ENCODE measurements at regions not wholly inside any gene's neighbourhood (a gene's known extent, or its start where the extent isn't known, plus 50 kb on each side); places are given as distances from the start of the nearest gene placed in this dataset.

DNA sequence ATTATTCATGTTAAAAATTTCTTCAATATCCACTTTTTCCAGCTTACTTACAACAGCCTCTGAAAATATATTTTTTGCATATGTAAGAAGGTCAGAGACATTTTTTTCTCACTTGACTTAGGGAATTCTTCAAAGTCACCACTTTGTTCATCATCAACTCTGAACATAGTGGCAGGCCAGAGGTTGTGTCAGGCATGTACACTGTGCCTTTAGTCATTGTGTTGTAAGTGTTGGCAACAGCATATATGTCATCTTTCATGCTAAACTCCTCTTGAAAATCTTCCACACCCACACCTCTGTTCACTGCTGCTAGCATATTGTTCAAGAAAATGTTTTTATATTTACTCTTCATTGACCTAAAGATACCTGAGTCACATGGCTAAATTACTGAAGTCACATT is 52.2 kb upstream of the ACVR1 start (continued):
- no peak for TF ChIP-seq ZNF416 (tag by site-specific recombination; IDR thresholded peaks at IDR 0.05)
- no peak for TF ChIP-seq GLI4 (tag by site-specific recombination; IDR thresholded peaks at IDR 0.05)
- no peak for TF ChIP-seq ZNF571 (tag by site-specific recombination; IDR thresholded peaks at IDR 0.05)
- no peak for TF ChIP-seq TSHZ1 (tag by site-specific recombination; IDR thresholded peaks at IDR 0.05; ENCODE audit: borderline replicate concordance)
- TF ChIP-seq KLF16 (tag by site-specific recombination; IDR thresholded peaks at IDR 0.05) = no peak
- no peak for TF ChIP-seq ZNF843 (tag by site-specific recombination; IDR thresholded peaks at IDR 0.05)
- TF ChIP-seq, protein P1, sequence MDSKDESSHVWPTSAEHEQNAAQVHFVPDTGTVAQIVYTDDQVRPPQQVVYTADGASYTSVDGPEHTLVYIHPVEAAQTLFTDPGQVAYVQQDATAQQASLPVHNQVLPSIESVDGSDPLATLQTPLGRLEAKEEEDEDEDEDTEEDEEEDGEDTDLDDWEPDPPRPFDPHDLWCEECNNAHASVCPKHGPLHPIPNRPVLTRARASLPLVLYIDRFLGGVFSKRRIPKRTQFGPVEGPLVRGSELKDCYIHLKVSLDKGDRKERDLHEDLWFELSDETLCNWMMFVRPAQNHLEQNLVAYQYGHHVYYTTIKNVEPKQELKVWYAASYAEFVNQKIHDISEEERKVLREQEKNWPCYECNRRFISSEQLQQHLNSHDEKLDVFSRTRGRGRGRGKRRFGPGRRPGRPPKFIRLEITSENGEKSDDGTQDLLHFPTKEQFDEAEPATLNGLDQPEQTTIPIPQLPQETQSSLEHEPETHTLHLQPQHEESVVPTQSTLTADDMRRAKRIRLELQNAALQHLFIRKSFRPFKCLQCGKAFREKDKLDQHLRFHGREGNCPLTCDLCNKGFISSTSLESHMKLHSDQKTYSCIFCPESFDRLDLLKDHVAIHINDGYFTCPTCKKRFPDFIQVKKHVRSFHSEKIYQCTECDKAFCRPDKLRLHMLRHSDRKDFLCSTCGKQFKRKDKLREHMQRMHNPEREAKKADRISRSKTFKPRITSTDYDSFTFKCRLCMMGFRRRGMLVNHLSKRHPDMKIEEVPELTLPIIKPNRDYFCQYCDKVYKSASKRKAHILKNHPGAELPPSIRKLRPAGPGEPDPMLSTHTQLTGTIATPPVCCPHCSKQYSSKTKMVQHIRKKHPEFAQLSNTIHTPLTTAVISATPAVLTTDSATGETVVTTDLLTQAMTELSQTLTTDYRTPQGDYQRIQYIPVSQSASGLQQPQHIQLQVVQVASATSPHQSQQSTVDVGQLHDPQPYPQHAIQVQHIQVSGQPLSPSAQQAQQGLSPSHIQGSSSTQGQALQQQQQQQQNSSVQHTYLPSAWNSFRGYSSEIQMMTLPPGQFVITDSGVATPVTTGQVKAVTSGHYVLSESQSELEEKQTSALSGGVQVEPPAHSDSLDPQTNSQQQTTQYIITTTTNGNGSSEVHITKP (tag by site-specific recombination; IDR thresholded peaks at IDR 0.05) = no peak

DNA sequence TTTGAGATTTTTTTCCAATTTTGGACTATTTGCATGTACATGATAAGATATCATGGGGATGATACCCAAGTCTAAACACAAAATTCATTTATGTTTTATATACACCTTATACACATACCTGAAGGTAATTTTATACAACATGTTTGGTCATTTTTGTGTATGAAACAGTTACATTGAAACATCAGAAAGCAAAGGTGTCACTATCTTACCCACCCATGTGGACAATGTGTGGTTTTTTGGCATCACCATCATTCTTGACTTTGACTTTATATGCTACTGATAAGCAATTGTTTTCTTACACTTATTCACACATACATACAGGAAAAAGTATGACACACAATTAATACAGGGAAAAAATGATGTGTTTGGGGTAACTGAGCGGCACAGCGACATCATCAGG is 51.0 kb upstream of the ACVR1 start:
- H3K4me1 ChIP-seq (ENCODE audit: control insufficient read depth, insufficient read depth, low read length) = no peaks in the 10 kb centered on the region
- H3K4me3 ChIP-seq (ENCODE audit: low read depth, low read length) = no peak overlapping the region
- H3K36me3 ChIP-seq (ENCODE audit: control insufficient read depth in 2 of 2, insufficient read depth in 1 of 2, low read length in 2 of 2) = no peaks in the 10 kb centered on the region
- no peak overlapping the region for H3K27ac ChIP-seq (ENCODE audit: extremely low read depth, low read depth, low read length)
- ChIA-PET POLR2A (no interaction called here), CTCF (no interaction called here)
- H3K9me3 ChIP-seq (ENCODE audit: control insufficient read depth, insufficient read depth, low read depth, low read length) = no peaks in the 10 kb centered on the region
- TF ChIP-seq, protein P2, sequence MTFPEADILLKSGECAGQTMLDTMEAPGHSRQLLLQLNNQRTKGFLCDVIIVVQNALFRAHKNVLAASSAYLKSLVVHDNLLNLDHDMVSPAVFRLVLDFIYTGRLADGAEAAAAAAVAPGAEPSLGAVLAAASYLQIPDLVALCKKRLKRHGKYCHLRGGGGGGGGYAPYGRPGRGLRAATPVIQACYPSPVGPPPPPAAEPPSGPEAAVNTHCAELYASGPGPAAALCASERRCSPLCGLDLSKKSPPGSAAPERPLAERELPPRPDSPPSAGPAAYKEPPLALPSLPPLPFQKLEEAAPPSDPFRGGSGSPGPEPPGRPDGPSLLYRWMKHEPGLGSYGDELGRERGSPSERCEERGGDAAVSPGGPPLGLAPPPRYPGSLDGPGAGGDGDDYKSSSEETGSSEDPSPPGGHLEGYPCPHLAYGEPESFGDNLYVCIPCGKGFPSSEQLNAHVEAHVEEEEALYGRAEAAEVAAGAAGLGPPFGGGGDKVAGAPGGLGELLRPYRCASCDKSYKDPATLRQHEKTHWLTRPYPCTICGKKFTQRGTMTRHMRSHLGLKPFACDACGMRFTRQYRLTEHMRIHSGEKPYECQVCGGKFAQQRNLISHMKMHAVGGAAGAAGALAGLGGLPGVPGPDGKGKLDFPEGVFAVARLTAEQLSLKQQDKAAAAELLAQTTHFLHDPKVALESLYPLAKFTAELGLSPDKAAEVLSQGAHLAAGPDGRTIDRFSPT (tag by site-specific recombination; IDR thresholded peaks at IDR 0.05) = no peak
- TF ChIP-seq ZNF670 (tag by site-specific recombination; IDR thresholded peaks at IDR 0.05; ENCODE audit: low read depth) (no peak), GLI4 (tag by site-specific recombination; IDR thresholded peaks at IDR 0.05) (no peak), ZSCAN4 (tag by site-specific recombination; IDR thresholded peaks at IDR 0.05) (no peak), ZNF785 (tag by site-specific recombination; IDR thresholded peaks at IDR 0.05) (no peak), ZNF280C (tag by site-specific recombination; IDR thresholded peaks at IDR 0.05) (no peak), SP2 (tag by site-specific recombination; IDR thresholded peaks at IDR 0.05) (no peak), ZNF112 (tag by site-specific recombination; IDR thresholded peaks at IDR 0.05) (no peak), ZNF174 (tag by site-specific recombination; IDR thresholded peaks at IDR 0.05) (no peak), KLF8 (tag by site-specific recombination; IDR thresholded peaks at IDR 0.05) (no peak), ZSCAN18 (tag by site-specific recombination; IDR thresholded peaks at IDR 0.05) (no peak), ZNF600 (tag by site-specific recombination; IDR thresholded peaks at IDR 0.05) (no peak), ZNF202 (tag by site-specific recombination; IDR thresholded peaks at IDR 0.05; ENCODE audit: borderline replicate concordance) (no peak), ZNF560 (tag by site-specific recombination; IDR thresholded peaks at IDR 0.05; ENCODE audit: borderline replicate concordance) (no peak), TRIM28 (IDR thresholded peaks at IDR 0.05; ENCODE audit: borderline replicate concordance, low read length) (no peak), ZNF394 (tag by site-specific recombination; IDR thresholded peaks at IDR 0.05; ENCODE audit: borderline replicate concordance) (no peak), ZXDB (tag by site-specific recombination; IDR thresholded peaks at IDR 0.05) (no peak)
